ENCODE measurements at regions not wholly inside any gene's neighbourhood (a gene's known extent, or its start where the extent isn't known, plus 50 kb on each side); places are given as distances from the start of the nearest gene placed in this dataset.
A peak's percentile ranks its signal among the peaks of the same experiment; 100 is the strongest.

- no peak for DNase-seq
- Histone ChIP-seq H3K36me3 (ENCODE audit: control insufficient read depth, insufficient read depth, low read length) (no peaks in the 10 kb centered on the region), H3K9me3 (peaks cover 8% of the 10 kb centered on the region), H3K27me3 (replicated peaks; ENCODE audit: control insufficient read depth, insufficient read depth, low read length) (no peaks in the 10 kb centered on the region), H3K4me3 (ENCODE audit: low read depth, low read length) (no peak overlapping the region), H3K4me1 (no peaks in the 10 kb centered on the region)
- CTCF ChIA-PET = no interaction called here
- TF ChIP-seq CTCF (IDR thresholded peaks at IDR 0.05; ENCODE audit: insufficient read depth in 1 of 2, low read depth in 1 of 2, low read length in 1 of 2, severe bottlenecking in 1 of 2, unreplicated experiment in 1 of 2) = no peak
- H3K4me1 Mint-ChIP-seq (ENCODE audit: low read depth, unreplicated experiment) = no peaks in the 10 kb centered on the region
- peaks cover 10% of the 10 kb centered on the region for H3K27me3 Mint-ChIP-seq (ENCODE audit: insufficient read depth, unreplicated experiment)
- no TSS peak for BruUV-seq (replicated peaks)
- H3K27ac Mint-ChIP-seq (ENCODE audit: unreplicated experiment) = no peak overlapping the region
- no peaks in the 10 kb centered on the region for H3K36me3 Mint-ChIP-seq (ENCODE audit: insufficient read depth, unreplicated experiment)
- no peak overlapping the region for H3K4me3 Mint-ChIP-seq (ENCODE audit: unreplicated experiment)
- intact Hi-C loops (cut with micrococcal nuclease; ENCODE audit: unreplicated experiment) = no loop called here
- POLR2A ChIA-PET = no interaction called here
- H3K9me3 Mint-ChIP-seq (ENCODE audit: unreplicated experiment) = peaks cover under 1% of the 10 kb centered on the region
Measured at GRCh38 chr11:103534959-103535358, 425.7 kb downstream of the DYNC2H1 start.

- CTCF ChIA-PET = interaction anchor here (1.4 kb wide), 1 partner anchor 197 kb away, joined by 3 read pairs; no protein-coding TSS in a partner anchor
- H3K4me1 Mint-ChIP-seq (ENCODE audit: low read depth, unreplicated experiment) = no peaks in the 10 kb centered on the region
- no TSS peak for BruUV-seq (replicated peaks)
- no peaks in the 10 kb centered on the region for H3K36me3 ChIP-seq (ENCODE audit: control insufficient read depth, insufficient read depth, low read length)
- POLR2A ChIA-PET = no interaction called here
- H3K36me3 Mint-ChIP-seq (ENCODE audit: insufficient read depth, unreplicated experiment) = no peaks in the 10 kb centered on the region
- H3K9me3 Mint-ChIP-seq (ENCODE audit: unreplicated experiment) = peaks cover 14% of the 10 kb centered on the region
- DNase-seq = no peak
- no peaks in the 10 kb centered on the region for H3K4me1 ChIP-seq
- H3K27me3 Mint-ChIP-seq (ENCODE audit: insufficient read depth, unreplicated experiment) = peaks cover 7% of the 10 kb centered on the region
- H3K9me3 ChIP-seq = peaks cover 17% of the 10 kb centered on the region
- no peak overlapping the region for H3K4me3 ChIP-seq (ENCODE audit: low read depth, low read length)
- no peak for TF ChIP-seq CTCF (IDR thresholded peaks at IDR 0.05; ENCODE audit: insufficient read depth in 1 of 2, low read depth in 1 of 2, low read length in 1 of 2, severe bottlenecking in 1 of 2, unreplicated experiment in 1 of 2)
- no peak overlapping the region for H3K27ac Mint-ChIP-seq (ENCODE audit: unreplicated experiment)
- intact Hi-C loops (cut with micrococcal nuclease; ENCODE audit: unreplicated experiment) = no loop called here
- no peak overlapping the region for H3K4me3 Mint-ChIP-seq (ENCODE audit: unreplicated experiment)
- H3K27me3 ChIP-seq (replicated peaks; ENCODE audit: control insufficient read depth, insufficient read depth, low read length) = no peaks in the 10 kb centered on the region
Measured at GRCh38 chr11:103536335-103536722, 427.1 kb downstream of the DYNC2H1 start.

DNA sequence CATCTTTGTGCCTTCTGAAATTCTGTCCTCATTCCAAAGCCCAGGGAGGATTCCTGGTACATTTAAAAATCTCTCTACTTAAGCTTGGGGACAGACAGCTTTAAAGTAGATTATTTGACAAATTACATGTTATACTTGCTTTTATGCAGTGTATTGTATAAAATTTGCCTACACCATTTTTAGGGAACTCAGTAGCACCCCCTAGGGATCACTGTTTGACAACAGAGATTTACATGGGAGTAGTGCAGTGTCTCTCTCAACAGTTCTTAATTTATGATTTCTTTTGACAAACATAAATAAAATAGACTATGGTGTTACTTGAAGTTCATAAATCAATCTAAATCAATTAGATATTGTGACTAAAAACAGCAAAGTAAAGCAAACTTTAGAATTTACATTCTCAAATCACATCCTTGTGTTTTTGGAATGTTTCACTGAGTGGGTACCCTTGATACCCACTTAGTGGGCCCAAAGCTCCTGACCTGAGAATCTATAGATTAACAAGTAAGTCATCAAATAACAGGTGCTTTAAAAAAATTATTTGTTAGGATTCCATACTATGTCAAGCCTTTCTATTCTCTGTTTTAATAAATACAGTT is 428.8 kb downstream of the DYNC2H1 start:
- H3K36me3 Mint-ChIP-seq (ENCODE audit: insufficient read depth, unreplicated experiment) = no peaks in the 10 kb centered on the region
- CTCF ChIA-PET = no interaction called here
- peak in 1 of 2 experiments; percentile 25 for DNase-seq

More for the DNA sequence above, 428.8 kb downstream of the DYNC2H1 start:
- intact Hi-C loops (cut with micrococcal nuclease; ENCODE audit: unreplicated experiment) = no loop called here
- POLR2A ChIA-PET = no interaction called here
- BruUV-seq (replicated peaks) = no TSS peak
- Mint-ChIP-seq H3K4me3 (ENCODE audit: unreplicated experiment) (no peak overlapping the region), H3K9me3 (ENCODE audit: unreplicated experiment) (peaks cover 18% of the 10 kb centered on the region), H3K4me1 (ENCODE audit: low read depth, unreplicated experiment) (no peaks in the 10 kb centered on the region), H3K27ac (ENCODE audit: unreplicated experiment) (no peak overlapping the region), H3K27me3 (ENCODE audit: insufficient read depth, unreplicated experiment) (peaks cover 3% of the 10 kb centered on the region)
- no peaks in the 10 kb centered on the region for H3K27me3 ChIP-seq (replicated peaks; ENCODE audit: control insufficient read depth, insufficient read depth, low read length)
- peak; percentile 29 to 50 for TF ChIP-seq CTCF (IDR thresholded peaks at IDR 0.05; ENCODE audit: insufficient read depth in 1 of 2, low read depth in 1 of 2, low read length in 1 of 2, severe bottlenecking in 1 of 2, unreplicated experiment in 1 of 2)
- H3K4me3 ChIP-seq (ENCODE audit: low read depth, low read length) = no peak overlapping the region
- H3K36me3 ChIP-seq (ENCODE audit: control insufficient read depth, insufficient read depth, low read length) = no peaks in the 10 kb centered on the region
- no peaks in the 10 kb centered on the region for H3K4me1 ChIP-seq
- H3K9me3 ChIP-seq = peaks cover 24% of the 10 kb centered on the region
